ENCODE measurements at regions not wholly inside any gene's neighbourhood (a gene's known extent, or its start where the extent isn't known, plus 50 kb on each side); places are given as distances from the start of the nearest gene placed in this dataset.

GRCh38 chr6:15941168-15941567 is 187.7 kb upstream of the MYLIP start (continued):
- TF ChIP-seq ZNF462 (CRISPR knock-in tag; IDR thresholded peaks at IDR 0.05) = no peak
- no peak for TF ChIP-seq EZH2 (IDR thresholded peaks at IDR 0.05; ENCODE audit: low read depth, unreplicated experiment)

- peaks cover 32% of the 10 kb centered on the region; the same call in 2 of the 3 replicates for H3K36me3 Mint-ChIP-seq (ENCODE audit: low read depth)
- H2AFZ ChIP-seq = no peak overlapping the region
- H4K20me1 ChIP-seq (replicated peaks; ENCODE audit: insufficient read depth) = no peaks in the 10 kb centered on the region
- H3K27me3 Mint-ChIP-seq (ENCODE audit: insufficient read depth, low read depth, poor library complexity) = peaks cover 12% of the 10 kb centered on the region
- H3K9me3 Mint-ChIP-seq = peaks cover 28% of the 10 kb centered on the region
- H3K4me3 ChIP-seq = no peak overlapping the region
- no peaks in the 10 kb centered on the region for H3F3A ChIP-seq (replicated peaks; ENCODE audit: low read depth)
- H3K27me3 ChIP-seq (ENCODE audit: insufficient read depth) = no peaks in the 10 kb centered on the region
- H3K36me3 ChIP-seq (ENCODE audit: insufficient read depth) = no peaks in the 10 kb centered on the region
- no peak overlapping the region for H3K4me3 Mint-ChIP-seq
- no peak overlapping the region for H3K27ac ChIP-seq (ENCODE audit: low read depth)
- DNase-seq (ENCODE audit: low spot score) (no peak), ATAC-seq (no peak)
- H3K9me2 ChIP-seq (ENCODE audit: insufficient read depth) = peaks cover 14% of the 10 kb centered on the region; the same call in 1 of the 2 replicates
- TF ChIP-seq JUNB (IDR thresholded peaks at IDR 0.05; ENCODE audit: unreplicated experiment) (no peak), CREB1 (CRISPR knock-in tag; IDR thresholded peaks at IDR 0.05; ENCODE audit: low read depth) (no peak), POLR2AphosphoS5 (IDR thresholded peaks at IDR 0.05; ENCODE audit: low read depth) (no peak)
- H3K4me1 ChIP-seq (ENCODE audit: insufficient read depth) = no peaks in the 10 kb centered on the region
- no peaks in the 10 kb centered on the region for H3K79me2 ChIP-seq (replicated peaks; ENCODE audit: insufficient read depth)
- H3K27ac Mint-ChIP-seq = no peak overlapping the region
- H3K4me2 ChIP-seq = no peak overlapping the region
- no peaks in the 10 kb centered on the region for H3K4me1 Mint-ChIP-seq
Observed at GRCh38 chr6:15938107-15938506, 190.8 kb upstream of the MYLIP start.

GRCh38 chr6:15937602-15938001 is 191.3 kb upstream of the MYLIP start:
- Histone ChIP-seq H3F3A (replicated peaks; ENCODE audit: low read depth) (no peaks in the 10 kb centered on the region), H4K20me1 (replicated peaks; ENCODE audit: insufficient read depth) (no peaks in the 10 kb centered on the region), H3K27ac (ENCODE audit: low read depth) (no peak overlapping the region), H3K79me2 (replicated peaks; ENCODE audit: insufficient read depth) (no peaks in the 10 kb centered on the region), H3K4me1 (ENCODE audit: insufficient read depth) (no peaks in the 10 kb centered on the region), H3K4me3 (no peak overlapping the region), H3K4me2 (no peak overlapping the region), H3K27me3 (ENCODE audit: insufficient read depth) (no peaks in the 10 kb centered on the region), H3K9me2 (ENCODE audit: insufficient read depth) (peaks cover 14% of the 10 kb centered on the region; the same call in 1 of the 2 replicates), H2AFZ (no peak overlapping the region), H3K36me3 (ENCODE audit: insufficient read depth) (no peaks in the 10 kb centered on the region)
- DNase-seq (ENCODE audit: low spot score) (no peak), ATAC-seq (no peak)
- H3K4me1 Mint-ChIP-seq = no peaks in the 10 kb centered on the region
- H3K4me3 Mint-ChIP-seq = no peak overlapping the region
- H3K27me3 Mint-ChIP-seq (ENCODE audit: insufficient read depth, low read depth, poor library complexity) = peaks cover 12% of the 10 kb centered on the region
- H3K27ac Mint-ChIP-seq = no peak overlapping the region
- H3K36me3 Mint-ChIP-seq (ENCODE audit: low read depth) = peaks cover 33% of the 10 kb centered on the region; the same call in 2 of the 3 replicates
- peaks cover 30% of the 10 kb centered on the region for H3K9me3 Mint-ChIP-seq
- TF ChIP-seq STAT1 (IDR thresholded peaks at IDR 0.05; ENCODE audit: unreplicated experiment) (no peak), REST (IDR thresholded peaks at IDR 0.05; ENCODE audit: unreplicated experiment) (no peak), POLR2AphosphoS5 (IDR thresholded peaks at IDR 0.05; ENCODE audit: low read depth) (no peak), JUNB (IDR thresholded peaks at IDR 0.05; ENCODE audit: unreplicated experiment) (no peak), EZH2phosphoT487 (IDR thresholded peaks at IDR 0.05; ENCODE audit: unreplicated experiment) (no peak), ETS1 (IDR thresholded peaks at IDR 0.05) (no peak), CREB1 (CRISPR knock-in tag; IDR thresholded peaks at IDR 0.05; ENCODE audit: low read depth) (no peak), ZNF114 (CRISPR knock-in tag; IDR thresholded peaks at IDR 0.05) (no peak)
